DOHH2 (cell line): ENCODE measurements at regions not wholly inside any gene's neighbourhood (a gene's known extent, or its start where the extent isn't known, plus 50 kb on each side); places are given as distances from the start of the nearest gene placed in this dataset.

ENCODE experiments used
- H3F3A ChIP-seq: fragments of 200-600 bp; sonication (generic), shearing (Covaris generic); 2 replicates; pipeline ENCODE4 v1.6.0; 2016; ENCODE audit warnings: antibody characterized with exemption, mild to moderate bottlenecking; ENCODE audit not compliant: control insufficient read depth, insufficient read depth
- H3K27ac ChIP-seq: fragments of 200-600 bp; sonication (generic); 2 replicates; pipeline ENCODE4 v1.5.1; 2014; ENCODE audit warnings: low read depth, mild to moderate bottlenecking, low read length, moderate library complexity
- H3K27me3 ChIP-seq: fragments of 200-600 bp; sonication (generic); 2 replicates; pipeline ENCODE4 v1.6.1; 2014; ENCODE audit warnings: mild to moderate bottlenecking, low read length, mixed read lengths; ENCODE audit not compliant: control insufficient read depth
- H3K36me3 ChIP-seq: fragments of 200-600 bp; sonication (generic); 2 replicates; pipeline ENCODE4 v1.6.1; 2014; ENCODE audit warnings: mild to moderate bottlenecking, low read length, moderate library complexity, mixed read lengths; ENCODE audit not compliant: control insufficient read depth
- H3K4me1 ChIP-seq: fragments of 200-600 bp; sonication (generic); 2 replicates; pipeline ENCODE4 v1.6.1; 2014; ENCODE audit warnings: mild to moderate bottlenecking, low read length, mixed read lengths; ENCODE audit not compliant: control insufficient read depth
- H3K4me2 ChIP-seq: fragments of 200-600 bp; sonication (generic); 2 replicates; pipeline ENCODE4 v1.6.0; 2014; ENCODE audit warnings: mild to moderate bottlenecking, low read length, moderate library complexity
- H3K4me3 ChIP-seq: fragments of 200-600 bp; sonication (generic); 2 replicates; pipeline ENCODE4 v1.5.1; 2014; ENCODE audit warnings: mild to moderate bottlenecking, low read length, mixed read lengths
- H3K79me2 ChIP-seq: fragments of 200-600 bp; sonication (generic); 2 replicates; pipeline ENCODE4 v1.6.1; 2014; ENCODE audit warnings: mild to moderate bottlenecking, low read length, mixed read lengths; ENCODE audit not compliant: control insufficient read depth
- H3K9me2 ChIP-seq: fragments of 200-600 bp; sonication (generic); replicated peaks from 2 replicates; pipeline ENCODE4 v1.6.1; 2014; ENCODE audit warnings: mild to moderate bottlenecking, low read length, mixed read lengths; ENCODE audit not compliant: control insufficient read depth
- H3K9me3 ChIP-seq: fragments of 200-600 bp; sonication (generic); 2 replicates; pipeline ENCODE4 v1.6.1; 2014; ENCODE audit warnings: antibody characterized with exemption, low read length, mixed read lengths; ENCODE audit not compliant: control insufficient read depth, insufficient read depth
- H4K20me1 ChIP-seq: fragments of 200-600 bp; sonication (generic); 2 replicates; pipeline ENCODE4 v1.6.0; 2014; ENCODE audit warnings: low read depth, mild to moderate bottlenecking, antibody characterized with exemption, low read length, moderate library complexity; ENCODE audit not compliant: control insufficient read depth, insufficient read depth
- CTCF ChIP-seq: fragments of 200-600 bp; sonication (generic); IDR thresholded peaks from one replicate; pipeline ENCODE4 v1.5.1; 2014; ENCODE audit warnings: antibody characterized with exemption, mild to moderate bottlenecking, low read depth, low read length; ENCODE audit not compliant: poor library complexity, severe bottlenecking
- EZH2phosphoT487 ChIP-seq: fragments of 200-600 bp; sonication (generic); IDR thresholded peaks from 2 replicates; pipeline ENCODE4 v1.6.1; 2017; ENCODE audit warnings: borderline replicate concordance, mild to moderate bottlenecking, antibody characterized with exemption, low read length, moderate library complexity, mixed read lengths

DNA sequence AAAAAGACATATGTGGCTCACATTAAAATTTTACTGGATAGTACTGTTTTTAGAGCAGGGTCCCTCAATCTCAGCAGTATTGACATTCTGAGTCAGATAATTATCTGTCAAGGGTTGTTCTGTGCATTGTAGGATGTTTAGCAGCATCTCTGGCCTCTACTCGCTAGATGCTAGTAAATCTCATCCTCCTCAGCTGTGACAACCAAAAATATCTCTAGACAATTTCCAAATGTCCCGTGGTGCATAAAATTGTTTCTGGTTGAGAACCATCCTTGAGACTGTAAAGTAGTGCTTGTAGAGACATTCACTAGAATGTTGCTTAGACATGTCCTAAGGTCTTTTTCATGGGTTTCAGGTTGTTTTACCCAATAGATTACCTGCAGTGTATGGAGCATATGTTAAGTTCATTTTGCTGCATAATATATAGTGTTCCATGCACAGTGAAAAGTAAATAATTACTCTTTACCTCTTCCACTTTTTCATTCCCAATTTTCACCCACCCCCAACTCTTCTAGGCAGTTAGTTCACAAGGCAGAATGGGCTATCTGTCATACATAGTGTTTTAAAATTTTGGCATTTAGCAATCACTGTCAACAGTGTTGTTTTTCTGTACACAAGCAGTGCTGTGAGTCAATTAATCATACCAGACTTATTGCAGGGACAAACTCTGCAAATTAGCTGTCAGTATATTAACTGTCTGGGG lies 200.2 kb upstream of the SLC38A2 start:
- Histone ChIP-seq H3K4me1 (no peaks in the 10 kb centered on the region), H3K9me3 (peaks cover 8% of the 10 kb centered on the region), H3K79me2 (no peaks in the 10 kb centered on the region), H3K27me3 (no peaks in the 10 kb centered on the region), H3K4me2 (no peak overlapping the region), H3K4me3 (no peak overlapping the region), H3F3A (no peaks in the 10 kb centered on the region), H4K20me1 (no peaks in the 10 kb centered on the region), H3K27ac (no peak overlapping the region), H3K9me2 (no peaks in the 10 kb centered on the region; the same call in 1 of the 2 replicates), H3K36me3 (no peaks in the 10 kb centered on the region)
- TF ChIP-seq EZH2phosphoT487, result no peak

GRCh38 chr12:46571608-46572007 lies 199.0 kb upstream of the SLC38A2 start:
- H3K4me3 ChIP-seq, result no peak overlapping the region
- H3K4me2 ChIP-seq, result no peak overlapping the region
- H3K27ac ChIP-seq, result no peak overlapping the region
- no peaks in the 10 kb centered on the region; the same call in 1 of the 2 replicates for H3K9me2 ChIP-seq
- H3K36me3 ChIP-seq, result no peaks in the 10 kb centered on the region
- no peaks in the 10 kb centered on the region for H3K4me1 ChIP-seq
- peaks cover 8% of the 10 kb centered on the region for H3K9me3 ChIP-seq
- H4K20me1 ChIP-seq, result no peaks in the 10 kb centered on the region
- no peaks in the 10 kb centered on the region for H3F3A ChIP-seq
- no peaks in the 10 kb centered on the region for H3K79me2 ChIP-seq
- TF ChIP-seq EZH2phosphoT487 (no peak), CTCF (no peak)
- no peaks in the 10 kb centered on the region for H3K27me3 ChIP-seq

- H3K4me2 ChIP-seq, result no peak overlapping the region
- H4K20me1 ChIP-seq, result no peaks in the 10 kb centered on the region
- H3K27ac ChIP-seq, result no peak overlapping the region
- H3K4me1 ChIP-seq, result no peaks in the 10 kb centered on the region
- peaks cover 8% of the 10 kb centered on the region for H3K9me3 ChIP-seq
- TF ChIP-seq CTCF (no peak), EZH2phosphoT487 (no peak)
- no peaks in the 10 kb centered on the region for H3K36me3 ChIP-seq
- H3K79me2 ChIP-seq, result no peaks in the 10 kb centered on the region
- no peaks in the 10 kb centered on the region; the same call in 1 of the 2 replicates for H3K9me2 ChIP-seq
- H3K4me3 ChIP-seq, result no peak overlapping the region
- no peaks in the 10 kb centered on the region for H3K27me3 ChIP-seq
- no peaks in the 10 kb centered on the region for H3F3A ChIP-seq
These were observed 197.4 kb upstream of the SLC38A2 start for GRCh38 chr12:46569826-46570439.

- Histone ChIP-seq H3K27ac (no peak overlapping the region), H3K9me3 (peaks cover 13% of the 10 kb centered on the region; the same call in 1 of the 2 replicates), H3F3A (no peaks in the 10 kb centered on the region), H3K79me2 (no peaks in the 10 kb centered on the region), H4K20me1 (no peaks in the 10 kb centered on the region), H3K4me3 (no peak overlapping the region), H3K27me3 (no peaks in the 10 kb centered on the region), H3K36me3 (no peaks in the 10 kb centered on the region), H3K4me1 (no peaks in the 10 kb centered on the region), H3K4me2 (no peak overlapping the region), H3K9me2 (no peaks in the 10 kb centered on the region; the same call in 1 of the 2 replicates)
- no peak for TF ChIP-seq CTCF
- TF ChIP-seq EZH2phosphoT487, result no peak
These were observed 195.1 kb upstream of the SLC38A2 start for GRCh38 chr12:46567667-46568066.
